GM19452 (cell line): ENCODE measurements at regions not wholly inside any gene's neighbourhood (a gene's known extent, or its start where the extent isn't known, plus 50 kb on each side); places are given as distances from the start of the nearest gene placed in this dataset.
"Not testable (repeated sequence)": the region's sequence is repeated elsewhere in the genome, so short reads cannot be mapped to it uniquely, and the experiment has no call there.

Experiments used
- ATAC-seq: cut with Tn5 transposase; IDR thresholded peaks from one replicate; pipeline ENCODE4 v1.9.1; 2021; ENCODE audit not compliant: unreplicated experiment

DNA sequence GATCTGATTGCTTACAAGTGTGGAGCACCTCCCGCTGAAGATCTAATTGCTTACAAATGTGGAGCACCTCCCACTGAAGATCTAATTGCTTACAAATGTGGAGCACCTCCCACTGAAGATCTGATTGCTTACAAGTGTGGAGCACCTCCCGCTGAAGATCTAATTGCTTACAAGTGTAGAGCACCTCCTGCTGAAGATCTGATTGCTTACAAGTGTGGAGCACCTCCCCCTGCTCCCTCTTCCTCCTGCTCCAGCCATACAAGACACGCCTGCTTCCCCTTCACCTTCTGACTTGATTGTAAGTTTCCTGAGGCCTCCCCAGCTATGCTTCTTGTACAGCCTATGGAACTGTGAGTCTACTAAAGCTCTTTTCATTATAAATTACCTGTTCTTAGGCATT lies 1014.9 kb downstream of the SOCS6 start:
- ATAC-seq: not testable (repeated sequence)

DNA sequence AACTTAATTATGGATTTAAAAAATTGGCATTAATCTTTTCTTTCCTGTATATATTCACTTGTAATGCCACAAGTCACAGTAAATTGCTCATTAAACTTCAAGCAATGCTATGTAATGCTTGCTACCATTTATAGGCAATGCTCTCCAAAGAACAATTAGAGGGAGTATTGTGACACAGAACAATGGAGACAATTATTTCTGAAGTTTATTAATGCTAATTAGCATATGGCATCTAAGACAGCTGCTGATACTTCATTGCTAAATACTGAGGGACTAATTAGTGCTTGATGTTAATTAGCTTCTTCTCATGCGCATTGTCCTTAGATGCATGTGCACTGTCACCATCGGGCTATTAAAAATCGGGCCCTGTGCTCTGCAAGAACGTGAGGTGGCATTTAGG lies 1012.8 kb downstream of the SOCS6 start:
- no peak for ATAC-seq

DNA sequence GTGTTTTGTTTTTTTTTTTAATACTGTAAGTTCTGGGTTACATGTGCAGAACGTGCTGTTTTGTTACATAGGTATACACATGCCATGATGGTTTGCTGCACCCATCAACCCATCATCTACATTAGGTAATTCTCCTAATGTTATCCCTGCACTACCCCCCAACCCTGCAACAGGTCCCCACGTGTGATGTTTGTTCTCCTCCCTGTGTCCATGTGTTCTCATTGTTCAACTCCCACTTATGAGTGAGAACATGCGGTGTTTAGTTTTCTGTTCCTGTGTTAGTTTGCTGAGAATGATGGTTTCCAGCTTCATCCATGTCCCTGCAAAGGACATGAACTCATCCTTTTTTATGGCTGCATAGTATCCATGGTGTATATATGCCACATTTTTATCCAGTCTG lies 1005.4 kb downstream of the SOCS6 start:
- ATAC-seq: not testable (repeated sequence)

DNA sequence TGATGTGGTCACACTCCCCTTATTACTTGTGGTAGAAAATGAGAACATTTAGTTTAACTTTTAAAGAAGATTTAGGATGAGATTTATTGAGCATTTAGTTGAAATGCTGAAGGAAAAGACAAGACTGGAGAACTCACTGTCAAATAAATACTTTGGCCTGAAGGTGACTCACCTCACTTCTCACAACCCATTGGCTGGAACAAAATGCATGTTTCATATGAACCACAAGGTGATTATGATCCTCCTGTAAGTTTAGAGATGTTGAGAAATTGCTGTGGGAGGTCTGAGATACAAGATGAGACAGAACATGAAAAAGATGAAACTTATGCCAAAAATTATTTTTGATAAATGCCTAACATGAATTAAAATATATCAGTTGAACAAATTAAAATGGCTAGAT lies 1004.5 kb downstream of the SOCS6 start:
- no peak for ATAC-seq

DNA sequence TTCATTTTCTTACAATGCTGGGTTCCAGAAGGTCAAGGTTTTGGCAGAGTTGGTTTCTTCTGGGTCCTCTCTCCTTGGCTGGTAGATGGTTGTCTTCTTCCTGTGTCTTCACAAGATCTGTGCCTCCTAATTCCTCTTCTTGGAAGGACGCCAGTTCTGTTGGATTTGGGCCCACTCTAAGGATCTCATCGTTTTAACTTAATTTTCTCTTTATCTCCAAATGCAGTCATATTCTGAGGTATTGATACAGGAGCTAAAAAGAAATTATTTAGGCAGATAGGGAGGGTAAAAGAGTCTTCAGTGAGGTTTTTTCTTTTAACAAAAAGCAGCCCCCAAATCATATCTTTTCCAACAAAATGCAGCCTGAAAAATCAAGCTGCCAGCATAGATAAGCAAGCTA lies 998.4 kb downstream of the SOCS6 start:
- no peak for ATAC-seq

DNA sequence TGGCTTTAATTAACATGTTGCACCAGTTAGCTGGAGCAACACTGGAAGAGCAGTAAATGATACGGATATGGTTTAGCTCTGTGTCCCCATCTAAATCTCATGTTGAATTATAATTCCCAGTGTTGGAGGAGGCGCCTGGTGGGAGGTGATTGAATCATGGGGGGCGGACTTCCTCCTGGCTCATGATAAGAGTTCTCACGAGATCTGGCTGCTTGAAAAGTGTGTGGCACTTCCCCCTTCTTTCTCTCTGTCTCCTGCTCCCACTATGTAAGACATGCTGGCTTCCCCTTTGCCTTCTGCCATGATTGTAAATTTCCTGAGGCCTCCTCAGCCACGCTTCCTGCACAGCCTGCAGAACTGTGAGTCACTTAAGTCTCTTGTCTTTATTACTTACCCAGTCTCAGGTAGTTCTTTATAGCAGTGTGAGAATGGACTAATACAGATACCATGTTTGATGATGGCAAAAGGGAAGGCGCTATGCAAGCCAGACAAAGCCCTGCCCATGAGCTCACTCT lies 963.6 kb downstream of the SOCS6 start:
- no peak for ATAC-seq

DNA sequence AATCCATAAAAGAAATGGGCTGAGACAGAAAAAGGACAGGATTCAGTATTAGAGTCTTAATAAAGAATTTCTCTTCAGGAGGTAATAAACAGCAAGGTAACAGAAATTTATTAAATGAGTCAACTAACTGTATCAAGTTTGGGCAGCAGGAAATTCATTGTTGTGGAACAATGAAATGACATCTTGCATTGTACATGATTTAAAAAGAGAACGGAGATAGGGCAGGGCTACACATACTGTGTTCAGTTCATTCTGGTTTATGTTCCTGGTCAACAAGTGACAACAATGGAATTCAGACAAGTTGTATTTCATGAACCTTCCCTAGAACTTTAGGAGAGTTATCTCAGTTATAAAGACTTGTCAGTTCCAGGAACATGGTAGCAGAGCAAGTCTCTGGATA lies 961.3 kb downstream of the SOCS6 start:
- no peak for ATAC-seq

DNA sequence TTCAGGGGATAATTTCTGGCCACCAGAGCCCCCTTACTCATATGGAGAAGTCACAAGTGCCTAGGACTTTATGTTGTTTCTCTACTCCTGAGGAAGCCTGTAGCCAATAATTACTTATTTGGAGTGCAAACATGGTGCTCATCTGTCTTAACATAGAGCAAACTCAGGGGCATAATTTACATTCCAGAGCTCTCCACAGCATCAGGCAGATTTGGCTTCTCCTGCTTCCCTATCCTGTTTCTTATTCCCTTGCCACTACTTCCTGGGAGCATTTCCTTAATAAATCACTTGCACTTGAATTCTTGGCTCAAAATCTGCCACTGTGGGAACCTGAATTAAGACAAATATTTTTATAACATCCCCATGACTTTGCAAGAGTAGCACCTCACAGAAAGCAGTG lies 960.9 kb downstream of the SOCS6 start:
- ATAC-seq: no peak

DNA sequence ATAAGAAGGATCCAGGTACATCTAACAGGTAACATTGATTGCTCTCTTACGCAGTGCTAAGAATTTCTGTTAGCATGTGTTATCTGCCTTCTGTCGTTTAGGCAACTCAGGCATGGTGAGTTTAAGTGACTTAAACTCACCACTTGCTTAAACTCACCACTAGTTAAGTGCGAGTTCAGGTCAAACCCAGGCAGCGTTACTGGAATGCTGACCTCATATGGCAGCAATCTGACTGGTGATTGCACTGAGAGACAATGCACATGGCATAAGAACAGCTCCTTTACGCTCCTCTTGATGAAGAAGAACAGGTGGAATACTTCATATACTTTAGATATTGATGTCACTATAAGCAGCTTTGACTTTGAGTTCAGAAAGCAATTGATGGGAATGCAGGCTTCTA lies 954.1 kb downstream of the SOCS6 start:
- no peak for ATAC-seq

DNA sequence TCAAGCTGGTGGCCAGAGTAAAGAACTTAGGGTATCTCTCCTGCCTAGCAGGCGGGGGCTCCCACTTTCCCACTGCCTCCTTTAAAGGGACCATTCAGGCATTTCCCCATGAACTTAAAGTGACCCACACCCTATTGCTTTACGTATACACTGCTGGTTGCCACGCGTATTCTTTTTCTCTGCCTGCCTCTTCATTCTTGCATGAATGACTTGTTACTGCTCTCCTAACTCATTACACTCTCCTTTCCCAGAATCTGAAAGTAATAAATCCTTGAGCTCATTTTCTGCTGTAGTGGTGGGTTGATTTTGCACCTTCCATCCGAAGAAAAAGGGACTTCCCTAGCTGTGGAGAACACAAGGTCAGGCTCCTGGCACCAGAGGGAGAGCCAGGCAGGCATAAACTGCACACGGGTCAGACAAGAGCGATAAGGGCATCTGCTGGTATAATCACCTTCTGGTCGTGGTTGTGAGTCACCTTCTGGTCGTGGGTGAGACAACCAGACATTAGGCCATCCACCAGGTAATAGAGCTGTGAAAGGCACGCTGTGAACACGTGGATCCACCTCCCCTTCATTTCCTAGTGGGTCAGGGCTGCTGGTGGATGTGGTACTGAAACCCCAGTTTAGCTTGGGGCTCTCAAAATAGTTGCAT lies 950.3 kb downstream of the SOCS6 start:
- ATAC-seq: no peak

DNA sequence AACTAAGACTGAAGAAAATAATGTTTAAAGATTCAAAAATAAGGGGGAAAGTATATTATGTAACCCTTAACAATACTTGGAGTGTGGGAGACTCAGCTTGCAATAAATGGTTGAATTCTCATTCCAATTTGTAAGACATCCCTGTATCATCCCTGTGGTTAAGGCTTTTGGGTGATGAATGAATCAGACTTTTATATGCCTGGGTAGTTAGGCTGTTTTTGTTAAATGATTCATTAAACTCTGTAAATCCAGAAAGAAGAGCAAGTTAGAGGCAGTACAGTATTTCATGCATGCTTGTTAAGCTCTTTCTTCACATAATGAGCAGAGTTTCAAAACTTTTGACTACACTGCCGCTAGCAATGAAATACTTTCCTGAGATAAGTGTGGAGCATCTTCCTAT lies 948.8 kb downstream of the SOCS6 start:
- ATAC-seq: no peak

DNA sequence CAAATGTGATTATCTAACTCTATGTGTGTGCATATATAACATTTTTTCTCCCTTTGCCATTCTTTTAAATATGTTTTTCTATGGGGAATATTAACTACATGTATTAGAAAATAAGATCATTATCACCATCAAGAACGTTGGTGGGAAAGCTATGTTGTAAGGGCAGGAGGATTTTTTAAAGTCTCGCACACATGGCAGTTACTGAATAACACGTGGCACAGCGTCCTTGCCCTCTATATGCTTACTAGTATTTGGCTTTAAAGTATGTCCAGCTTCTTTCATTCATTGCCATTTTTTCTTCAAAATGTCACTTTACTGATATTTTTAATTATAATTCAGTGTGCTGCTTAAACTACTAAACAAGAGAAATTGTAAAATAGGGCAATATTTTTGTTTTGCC lies 944.3 kb downstream of the SOCS6 start:
- no peak for ATAC-seq

DNA sequence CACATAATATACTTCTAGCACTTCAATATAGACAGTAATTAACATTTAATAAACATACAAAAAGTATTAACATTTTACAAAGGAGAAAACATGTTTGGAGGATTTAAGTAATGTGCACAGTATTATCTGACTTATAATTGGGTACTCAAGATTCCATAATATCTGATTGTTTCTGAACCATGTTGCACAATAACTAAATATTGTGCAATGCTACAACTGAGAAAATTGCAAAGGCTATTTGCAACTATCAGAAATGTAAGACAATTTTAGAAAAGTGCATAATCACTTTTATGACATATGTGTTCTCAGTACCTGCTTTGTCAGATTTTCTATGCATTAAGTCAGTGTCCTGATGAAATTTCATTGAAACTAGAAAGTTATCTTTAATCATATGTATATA lies 934.6 kb downstream of the SOCS6 start:
- ATAC-seq: no peak

DNA sequence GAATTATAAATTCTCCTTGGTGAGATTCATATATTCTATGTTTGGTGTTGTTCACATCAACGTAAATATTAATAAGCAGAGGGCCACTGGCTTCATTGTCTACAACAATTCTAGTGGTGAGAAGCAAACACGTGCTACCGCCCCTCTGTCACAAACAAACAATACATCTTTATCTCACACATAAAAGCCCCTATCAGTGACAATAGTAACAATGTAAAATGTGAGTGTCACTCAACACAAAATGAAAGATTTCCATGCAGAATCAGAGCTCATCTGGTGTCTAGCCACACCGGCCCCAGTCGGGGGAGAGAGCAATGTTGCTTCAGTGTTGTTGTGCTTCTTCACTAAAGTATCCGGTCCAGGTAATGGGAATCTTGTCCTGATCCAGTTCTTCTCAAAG lies 932.6 kb downstream of the SOCS6 start:
- no peak for ATAC-seq

DNA sequence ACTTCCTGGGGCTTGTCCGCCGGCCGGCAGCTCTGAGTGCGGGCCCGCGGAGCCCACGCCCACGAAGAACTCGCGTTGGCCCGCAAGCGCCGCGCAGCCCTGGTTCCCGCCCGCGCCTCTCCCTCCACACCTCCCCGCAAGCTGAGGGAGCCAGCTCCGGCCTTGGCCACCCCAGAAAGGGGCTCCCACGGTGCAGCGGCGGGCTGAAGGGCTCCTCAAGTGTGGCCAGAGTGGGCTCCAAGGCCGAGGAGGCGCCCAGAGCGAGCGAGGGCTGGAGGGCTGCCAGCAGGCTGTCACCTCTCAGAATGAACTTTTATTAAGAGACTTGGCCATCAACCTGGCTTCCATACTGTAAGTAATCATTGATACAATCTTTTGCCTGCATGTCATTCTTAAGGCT lies 923.9 kb downstream of the SOCS6 start:
- ATAC-seq: not testable (repeated sequence)

DNA sequence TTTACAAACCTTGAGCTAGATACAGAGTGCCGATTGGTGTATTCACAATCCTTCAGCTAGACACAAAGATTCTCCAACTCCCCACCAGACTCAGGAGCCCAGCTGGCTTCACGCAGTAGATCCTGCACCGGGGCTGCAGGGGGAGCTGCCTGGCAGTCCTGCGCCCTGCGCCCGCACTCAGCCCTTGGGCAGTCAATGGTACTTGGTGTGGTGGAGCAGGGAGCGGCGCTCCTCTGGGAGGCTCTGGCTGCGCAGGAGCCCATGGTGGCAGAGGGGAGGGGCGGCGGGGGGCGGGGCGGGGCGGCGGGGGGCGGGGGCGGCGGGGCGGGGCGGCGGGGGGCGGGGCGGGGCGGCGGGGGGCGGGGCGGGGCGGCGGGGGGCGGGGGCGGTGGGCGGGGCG lies 923.4 kb downstream of the SOCS6 start:
- ATAC-seq: no peak

DNA sequence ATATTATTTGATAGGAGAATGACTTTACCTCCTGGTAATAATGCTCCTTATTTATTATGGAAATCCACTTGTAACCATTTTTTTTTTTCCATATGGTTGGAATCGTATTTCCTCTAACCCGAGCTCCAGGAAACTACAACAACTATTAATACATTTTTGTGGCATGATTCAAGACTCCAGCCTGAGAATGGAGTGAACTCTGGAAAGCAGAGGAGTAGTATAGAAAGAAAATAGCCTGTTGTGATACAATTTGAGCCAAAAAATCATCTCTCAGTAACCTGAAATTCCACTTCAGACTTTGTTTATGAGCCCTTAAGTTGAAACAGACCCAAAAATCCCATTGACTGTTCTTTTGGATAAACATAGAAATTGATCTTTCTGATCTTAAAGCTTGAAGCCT lies 921.1 kb downstream of the SOCS6 start:
- no peak for ATAC-seq

DNA sequence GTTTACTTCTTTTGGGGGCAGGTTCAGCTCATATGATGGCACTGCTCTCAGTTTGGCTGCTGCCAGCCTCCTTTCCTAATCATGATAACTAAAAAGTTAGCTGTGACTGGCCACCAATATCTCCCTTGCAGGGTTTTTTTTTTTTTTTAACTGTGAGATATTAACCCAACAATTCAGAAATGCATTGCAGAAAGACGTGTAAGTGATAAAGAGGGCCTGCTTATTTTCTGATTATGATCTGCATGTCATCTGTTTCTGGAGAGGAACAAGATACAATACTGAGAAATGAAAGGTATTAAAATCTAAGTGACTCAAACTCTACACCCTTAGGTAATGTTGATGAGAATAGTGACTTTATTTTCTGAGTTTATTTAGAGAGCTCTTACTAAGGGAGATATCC lies 905.6 kb downstream of the SOCS6 start:
- ATAC-seq: no peak

DNA sequence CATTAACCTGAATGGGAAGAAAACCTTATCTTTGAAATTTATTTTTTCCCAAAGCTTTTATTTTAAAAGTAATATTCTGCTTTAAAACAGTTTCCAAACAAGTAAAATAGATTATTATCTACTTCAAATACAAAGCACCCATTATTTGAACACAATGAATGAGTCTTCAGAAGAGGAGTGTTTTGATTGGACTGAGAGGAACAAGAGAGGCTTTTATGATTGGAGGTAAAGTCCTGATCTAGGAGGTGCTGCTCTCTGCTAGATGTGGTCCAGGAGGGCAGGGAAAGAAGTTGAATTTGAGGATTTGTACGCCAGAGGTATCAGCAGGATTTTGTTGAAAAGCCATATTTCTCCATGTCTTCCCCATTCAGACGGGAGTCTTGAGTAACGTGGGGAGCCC lies 900.7 kb downstream of the SOCS6 start:
- ATAC-seq: no peak

DNA sequence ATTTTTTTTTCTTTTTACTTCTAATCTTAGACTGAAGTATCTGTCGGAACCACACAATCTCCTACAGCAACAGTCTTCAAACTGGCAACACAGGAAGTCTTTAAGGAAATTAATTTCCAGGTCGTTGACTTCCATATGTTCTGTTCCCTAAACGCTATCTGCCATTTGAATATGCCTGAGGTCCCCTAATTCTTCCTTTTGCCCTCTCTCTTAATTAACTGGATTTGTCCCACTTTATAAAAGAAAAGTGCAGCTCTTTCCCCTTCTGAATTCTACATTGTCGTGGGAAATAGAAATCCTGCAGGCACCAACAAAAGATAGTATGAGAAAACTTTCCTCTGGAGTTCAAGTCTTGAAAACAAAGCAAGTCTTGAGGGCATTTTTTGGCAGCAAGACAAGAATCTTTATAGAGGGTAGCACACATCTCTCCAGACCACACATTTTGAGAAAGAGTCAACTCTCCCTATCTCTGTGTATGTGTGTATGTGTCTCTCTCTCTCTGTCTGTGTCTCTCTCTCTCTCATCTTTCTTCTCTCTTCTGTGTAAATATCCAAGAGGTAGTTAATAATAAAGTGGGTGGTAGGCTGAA lies 879.8 kb downstream of the SOCS6 start:
- no peak for ATAC-seq

DNA sequence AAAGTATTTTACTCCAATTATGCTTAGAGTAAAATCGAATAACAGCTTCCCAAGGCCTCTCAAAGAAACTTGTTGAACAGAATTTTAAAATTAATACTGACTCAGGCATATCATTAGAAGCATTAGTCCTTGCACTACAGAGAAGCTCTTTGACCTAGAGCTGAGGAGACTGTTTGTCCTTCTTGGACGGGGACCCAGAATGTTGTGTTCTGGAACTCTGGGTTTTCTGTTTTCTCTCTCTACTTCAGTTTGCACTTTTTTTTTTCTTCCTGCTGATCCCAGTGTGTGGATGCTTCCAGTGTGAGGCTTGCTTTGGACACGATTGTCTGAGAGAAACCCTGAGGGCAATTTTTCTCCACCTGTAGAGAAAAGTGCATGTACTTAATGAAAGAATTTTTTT lies 847.6 kb downstream of the SOCS6 start:
- ATAC-seq: no peak

DNA sequence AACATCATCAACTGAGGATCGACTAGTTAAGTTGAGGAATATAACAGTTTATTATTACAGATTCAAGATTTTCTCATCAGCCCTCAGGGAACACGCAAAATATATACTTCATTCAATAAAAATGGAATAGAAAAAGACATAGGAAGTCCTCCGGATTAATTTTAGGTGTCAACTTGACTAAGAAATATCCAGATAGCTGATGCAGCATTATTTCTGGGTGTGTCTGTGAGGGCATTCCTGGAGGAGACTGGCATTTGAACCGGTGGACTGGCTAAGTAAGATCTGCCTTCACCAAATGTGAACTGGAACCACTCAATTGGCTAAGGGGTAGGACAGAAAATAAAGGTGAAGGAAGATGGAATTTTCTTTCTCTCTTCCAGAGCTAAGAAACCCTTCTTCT lies 845.3 kb downstream of the SOCS6 start:
- ATAC-seq: no peak

DNA sequence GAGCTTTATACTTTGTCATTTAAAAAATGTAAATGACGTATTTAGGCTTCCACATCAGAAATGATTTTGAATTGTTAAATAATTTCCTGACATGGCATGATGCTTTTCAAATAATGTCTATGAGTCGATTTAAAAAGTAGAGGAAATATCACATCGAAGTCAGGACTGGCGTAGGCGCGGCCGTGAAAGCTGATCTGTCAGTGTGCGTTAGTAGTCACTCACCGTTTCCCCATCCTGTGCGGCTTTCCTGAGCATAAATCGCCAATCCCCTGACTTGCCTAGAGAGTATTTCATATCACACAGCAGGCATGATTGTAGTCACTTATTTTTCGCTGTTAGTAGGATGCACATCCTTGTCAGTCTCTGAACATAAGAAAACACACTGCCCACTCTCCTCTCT lies 843.1 kb downstream of the SOCS6 start:
- no peak for ATAC-seq
